ENCODE measurements at regions not wholly inside any gene's neighbourhood (a gene's known extent, or its start where the extent isn't known, plus 50 kb on each side); places are given as distances from the start of the nearest gene placed in this dataset.

DNA sequence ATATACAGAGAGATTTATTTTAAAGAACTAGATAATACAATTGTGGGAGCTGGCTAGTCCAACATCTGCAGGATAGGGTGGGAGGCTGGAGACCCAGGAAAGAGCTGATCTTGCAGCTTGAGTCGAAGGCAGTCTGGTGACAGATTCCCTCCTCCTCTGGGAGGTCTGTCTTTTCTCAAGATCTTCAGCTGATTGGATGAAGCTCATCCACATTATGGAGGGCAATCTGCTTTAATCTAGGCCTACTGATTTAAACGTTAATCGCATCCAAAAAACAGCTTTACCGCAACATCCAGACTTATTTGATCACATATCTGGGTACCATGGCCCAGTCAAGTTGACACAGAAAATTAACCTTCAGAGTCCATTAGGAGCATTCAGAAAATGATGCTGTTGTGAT, 168.1 kb downstream of the ATPSCKMT start:
- intact Hi-C loops (cut with micrococcal nuclease) = no loop called here
- BruUV-seq (replicated peaks) = no TSS peak
- Histone ChIP-seq H2AFZ (ENCODE audit: low read depth, low read length, poor library complexity, severe bottlenecking) (no peak overlapping the region), H3K9me3 (ENCODE audit: control insufficient read depth in 1 of 2, insufficient read depth in 1 of 2, low read depth in 1 of 2, low read length in 2 of 2) (no peaks in the 10 kb centered on the region), H3K79me2 (ENCODE audit: insufficient read depth, low read length) (no peaks in the 10 kb centered on the region), H4K20me1 (ENCODE audit: insufficient read depth) (no peaks in the 10 kb centered on the region), H3K4me2 (ENCODE audit: low read length) (no peak overlapping the region), H3K27me3 (ENCODE audit: insufficient read depth, low read length) (no peaks in the 10 kb centered on the region), H3K4me1 (ENCODE audit: control insufficient read depth in 1 of 2, insufficient read depth in 2 of 2, low read length in 2 of 2) (no peaks in the 10 kb centered on the region), H3K36me3 (ENCODE audit: control insufficient read depth in 1 of 2, insufficient read depth in 2 of 2, low read length in 2 of 2) (no peaks in the 10 kb centered on the region), H3K9ac (ENCODE audit: low read length) (no peak overlapping the region), H3K4me3 (replicated peaks in 1 of 2; ENCODE audit: low read depth in 1 of 2, low read length in 2 of 2) (no peak overlapping the region), H3K27ac (ENCODE audit: low read depth, low read length) (no peak overlapping the region), H3K9me2 (ENCODE audit: insufficient read depth) (no peaks in the 10 kb centered on the region)
- POLR2A ChIA-PET = no interaction called here
- DNase-seq (ENCODE audit: low read depth, low spot score) (no peak), ATAC-seq (no peak)
- TF ChIP-seq SIN3A (IDR thresholded peaks at IDR 0.05; ENCODE audit: low read depth) (no peak), JUND (IDR thresholded peaks at IDR 0.05) (no peak)
- RAD21 ChIA-PET (ENCODE audit: low non-redundant PET in 1 of 2, low total read pairs in 2 of 2, uncharacterized antibody in 2 of 2, unreplicated experiment in 2 of 2) = no interaction called here
- CTCF ChIA-PET = no interaction called here

GRCh38 chr5:10077791-10078545, 171.7 kb downstream of the ATPSCKMT start:
- H3K4me1 ChIP-seq (ENCODE audit: control insufficient read depth in 1 of 2, insufficient read depth in 2 of 2, low read length in 2 of 2) = no peaks in the 10 kb centered on the region
- H3K9me3 ChIP-seq (ENCODE audit: control insufficient read depth in 1 of 2, insufficient read depth in 1 of 2, low read depth in 1 of 2, low read length in 2 of 2) = no peaks in the 10 kb centered on the region
- H3K27ac ChIP-seq (ENCODE audit: low read depth, low read length) = no peak overlapping the region
- no peak overlapping the region for H2AFZ ChIP-seq (ENCODE audit: low read depth, low read length, poor library complexity, severe bottlenecking)
- no peak for DNase-seq (ENCODE audit: low read depth, low spot score)
- no peaks in the 10 kb centered on the region for H3K9me2 ChIP-seq (ENCODE audit: insufficient read depth)
- H3K36me3 ChIP-seq (ENCODE audit: control insufficient read depth in 1 of 2, insufficient read depth in 2 of 2, low read length in 2 of 2) = no peaks in the 10 kb centered on the region
- no peak for ATAC-seq
- no peak overlapping the region for H3K4me3 ChIP-seq (replicated peaks in 1 of 2; ENCODE audit: low read depth in 1 of 2, low read length in 2 of 2)
- ChIA-PET CTCF (no interaction called here), POLR2A (no interaction called here), RAD21 (ENCODE audit: low non-redundant PET in 1 of 2, low total read pairs in 2 of 2, uncharacterized antibody in 2 of 2, unreplicated experiment in 2 of 2) (no interaction called here)
- H3K79me2 ChIP-seq (ENCODE audit: insufficient read depth, low read length) = no peaks in the 10 kb centered on the region
- intact Hi-C loops (cut with micrococcal nuclease) = no loop called here
- no TSS peak for BruUV-seq (replicated peaks)
- H3K27me3 ChIP-seq (ENCODE audit: insufficient read depth, low read length) = no peaks in the 10 kb centered on the region
- H3K4me2 ChIP-seq (ENCODE audit: low read length) = no peak overlapping the region
- H3K9ac ChIP-seq (ENCODE audit: low read length) = no peak overlapping the region
- H4K20me1 ChIP-seq (ENCODE audit: insufficient read depth) = no peaks in the 10 kb centered on the region
- TF ChIP-seq TCF7L2 (IDR thresholded peaks at IDR 0.05; ENCODE audit: borderline replicate concordance, extremely low read depth, insufficient read depth, insufficient read length) (no peak), CEBPB (IDR thresholded peaks at IDR 0.05; ENCODE audit: low read depth) (no peak), MAX (IDR thresholded peaks at IDR 0.05) (no peak), ZNF274 (IDR thresholded peaks at IDR 0.05; ENCODE audit: low read depth, low read length) (no peak), SP1 (IDR thresholded peaks at IDR 0.05; ENCODE audit: low read depth) (no peak), ZFX (IDR thresholded peaks at IDR 0.05) (no peak), CBX3 (IDR thresholded peaks at IDR 0.05; ENCODE audit: low read depth) (no peak), POLR2A (IDR thresholded peaks at IDR 0.05; ENCODE audit: borderline replicate concordance, extremely low read depth, insufficient read depth, insufficient read length) (no peak), SIN3A (IDR thresholded peaks at IDR 0.05; ENCODE audit: low read depth) (no peak), POLR2AphosphoS5 (IDR thresholded peaks at IDR 0.05; ENCODE audit: low read depth, low read length) (no peak), EZH2phosphoT487 (IDR thresholded peaks at IDR 0.05; ENCODE audit: borderline replicate concordance) (no peak), CTCF (IDR thresholded peaks at IDR 0.05 in 2 of 3, conservative IDR thresholded peaks at IDR 0.05 in 1 of 3; ENCODE audit: borderline replicate concordance in 1 of 3, insufficient read depth in 1 of 3, low read depth in 2 of 3, low read length in 2 of 3) (no peak), JUND (IDR thresholded peaks at IDR 0.05) (no peak), RAD21 (IDR thresholded peaks at IDR 0.05; ENCODE audit: low read depth) (no peak)
- TF ChIP-seq, protein P1, sequence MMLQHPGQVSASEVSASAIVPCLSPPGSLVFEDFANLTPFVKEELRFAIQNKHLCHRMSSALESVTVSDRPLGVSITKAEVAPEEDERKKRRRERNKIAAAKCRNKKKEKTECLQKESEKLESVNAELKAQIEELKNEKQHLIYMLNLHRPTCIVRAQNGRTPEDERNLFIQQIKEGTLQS (IDR thresholded peaks at IDR 0.05) = no peak
- TF ChIP-seq, protein P2, sequence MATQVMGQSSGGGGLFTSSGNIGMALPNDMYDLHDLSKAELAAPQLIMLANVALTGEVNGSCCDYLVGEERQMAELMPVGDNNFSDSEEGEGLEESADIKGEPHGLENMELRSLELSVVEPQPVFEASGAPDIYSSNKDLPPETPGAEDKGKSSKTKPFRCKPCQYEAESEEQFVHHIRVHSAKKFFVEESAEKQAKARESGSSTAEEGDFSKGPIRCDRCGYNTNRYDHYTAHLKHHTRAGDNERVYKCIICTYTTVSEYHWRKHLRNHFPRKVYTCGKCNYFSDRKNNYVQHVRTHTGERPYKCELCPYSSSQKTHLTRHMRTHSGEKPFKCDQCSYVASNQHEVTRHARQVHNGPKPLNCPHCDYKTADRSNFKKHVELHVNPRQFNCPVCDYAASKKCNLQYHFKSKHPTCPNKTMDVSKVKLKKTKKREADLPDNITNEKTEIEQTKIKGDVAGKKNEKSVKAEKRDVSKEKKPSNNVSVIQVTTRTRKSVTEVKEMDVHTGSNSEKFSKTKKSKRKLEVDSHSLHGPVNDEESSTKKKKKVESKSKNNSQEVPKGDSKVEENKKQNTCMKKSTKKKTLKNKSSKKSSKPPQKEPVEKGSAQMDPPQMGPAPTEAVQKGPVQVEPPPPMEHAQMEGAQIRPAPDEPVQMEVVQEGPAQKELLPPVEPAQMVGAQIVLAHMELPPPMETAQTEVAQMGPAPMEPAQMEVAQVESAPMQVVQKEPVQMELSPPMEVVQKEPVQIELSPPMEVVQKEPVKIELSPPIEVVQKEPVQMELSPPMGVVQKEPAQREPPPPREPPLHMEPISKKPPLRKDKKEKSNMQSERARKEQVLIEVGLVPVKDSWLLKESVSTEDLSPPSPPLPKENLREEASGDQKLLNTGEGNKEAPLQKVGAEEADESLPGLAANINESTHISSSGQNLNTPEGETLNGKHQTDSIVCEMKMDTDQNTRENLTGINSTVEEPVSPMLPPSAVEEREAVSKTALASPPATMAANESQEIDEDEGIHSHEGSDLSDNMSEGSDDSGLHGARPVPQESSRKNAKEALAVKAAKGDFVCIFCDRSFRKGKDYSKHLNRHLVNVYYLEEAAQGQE (IDR thresholded peaks at IDR 0.05; ENCODE audit: low read depth) = no peak
